Activated CD8-positive, alpha-beta T cell treated with anti-CD3 and anti-CD28 coated beads, Interleukin-2, amount 10 ng/mL, durations not matched to agents 7 days and 5 days (primary cell): ENCODE measurements at regions not wholly inside any gene's neighbourhood (a gene's known extent, or its start where the extent isn't known, plus 50 kb on each side); places are given as distances from the start of the nearest gene placed in this dataset.
"Not testable (repeated sequence)": the region's sequence is repeated elsewhere in the genome, so short reads cannot be mapped to it uniquely, and the experiment has no call there.

Source experiments
- ATAC-seq: fragments of 150-1000 bp; cut with Tn5 transposase; one replicate; pipeline ENCODE4 v1.10.0; 2021; ENCODE audit warnings: moderate library complexity
- CTCF ChIA-PET: fragments of 350-600 bp; sonication (Branson Sonifier 250); formaldehyde crosslinking; loops from one replicate; lab custom pipeline; 2021; ENCODE audit warnings: antibody characterized with exemption; lab: Charles Lee
- POLR2A ChIA-PET: fragments of 350-600 bp; sonication (Branson Sonifier 250); formaldehyde crosslinking; loops from one replicate; lab custom pipeline; 2021; ENCODE audit warnings: antibody characterized with exemption; lab: Charles Lee
- DNase-seq: peaks from one replicate; pipeline ENCODE4 v3.0.0-alpha.2; 2020
- H3K27ac Mint-ChIP-seq: one replicate; pipeline ENCODE4 v1.8.0; 2021; ENCODE audit warnings: mild to moderate bottlenecking, mixed read lengths
- H3K27me3 Mint-ChIP-seq: one replicate; pipeline ENCODE4 v1.8.0; 2021; ENCODE audit warnings: low read depth, mixed read lengths
- H3K36me3 Mint-ChIP-seq: one replicate; pipeline ENCODE4 v1.8.0; 2021; ENCODE audit warnings: low read depth, mixed read lengths
- H3K4me1 Mint-ChIP-seq: one replicate; pipeline ENCODE4 v1.8.0; 2021; ENCODE audit warnings: low read depth, mixed read lengths
- H3K4me3 Mint-ChIP-seq: one replicate; pipeline ENCODE4 v1.8.0; 2021; ENCODE audit warnings: mild to moderate bottlenecking, mixed read lengths
- H3K9me3 Mint-ChIP-seq: one replicate; pipeline ENCODE4 v1.8.0; 2022; ENCODE audit warnings: mixed read lengths; ENCODE audit not compliant: insufficient read depth

GRCh38 chr15:79610021-79610420, 177.9 kb downstream of the MINAR1 start:
- POLR2A ChIA-PET: no interaction called here
- CTCF ChIA-PET: interaction anchor here (1.0 to 2.6 kb wide), 2 partner anchors 14 to 229 kb away, joined by 4 to 7 read pairs; no protein-coding TSS in a partner anchor
- Mint-ChIP-seq H3K27ac (no peak overlapping the region), H3K4me1 (no peaks in the 10 kb centered on the region), H3K27me3 (peaks cover 4% of the 10 kb centered on the region), H3K4me3 (no peak overlapping the region), H3K36me3 (no peaks in the 10 kb centered on the region), H3K9me3 (no peaks in the 10 kb centered on the region)
- DNase-seq (no peak), ATAC-seq (no peak)

GRCh38 chr15:79615754-79616153, 183.6 kb downstream of the MINAR1 start:
- ChIA-PET POLR2A (no interaction called here), CTCF (no interaction called here)
- DNase-seq: no peak
- Mint-ChIP-seq H3K27ac (no peak overlapping the region), H3K4me3 (no peak overlapping the region), H3K36me3 (no peaks in the 10 kb centered on the region), H3K9me3 (no peaks in the 10 kb centered on the region), H3K4me1 (no peaks in the 10 kb centered on the region), H3K27me3 (peaks cover 11% of the 10 kb centered on the region)
- ATAC-seq: no peak

- CTCF ChIA-PET: no interaction called here
- POLR2A ChIA-PET: no interaction called here
- no peak overlapping the region for H3K4me3 Mint-ChIP-seq
- H3K27me3 Mint-ChIP-seq: peaks cover 16% of the 10 kb centered on the region
- H3K9me3 Mint-ChIP-seq: no peaks in the 10 kb centered on the region
- no peak overlapping the region for H3K27ac Mint-ChIP-seq
- ATAC-seq (no peak), DNase-seq (no peak)
- H3K4me1 Mint-ChIP-seq: no peaks in the 10 kb centered on the region
- H3K36me3 Mint-ChIP-seq: no peaks in the 10 kb centered on the region
Measured at GRCh38 chr15:79617071-79617470, 184.9 kb downstream of the MINAR1 start.

- DNase-seq (no peak), ATAC-seq (no peak)
- Mint-ChIP-seq H3K4me1 (no peaks in the 10 kb centered on the region), H3K27ac (no peak overlapping the region), H3K27me3 (peaks cover 26% of the 10 kb centered on the region), H3K4me3 (no peak overlapping the region), H3K36me3 (no peaks in the 10 kb centered on the region), H3K9me3 (no peaks in the 10 kb centered on the region)
- ChIA-PET CTCF (no interaction called here), POLR2A (no interaction called here)
Measured at GRCh38 chr15:79620112-79620857, 188.1 kb downstream of the MINAR1 start.

GRCh38 chr15:79621805-79622204, 189.7 kb downstream of the MINAR1 start:
- CTCF ChIA-PET, H3K4me1 Mint-ChIP-seq, DNase-seq, ATAC-seq, H3K9me3 Mint-ChIP-seq, H3K36me3 Mint-ChIP-seq, POLR2A ChIA-PET, H3K27ac Mint-ChIP-seq, H3K4me3 Mint-ChIP-seq: not testable (repeated sequence)
- H3K27me3 Mint-ChIP-seq: peaks cover 28% of the 10 kb centered on the region

GRCh38 chr15:79623488-79623887, 191.4 kb downstream of the MINAR1 start:
- no peak for DNase-seq
- no peak for ATAC-seq
- H3K9me3 Mint-ChIP-seq: no peaks in the 10 kb centered on the region
- H3K4me3 Mint-ChIP-seq: no peak overlapping the region
- ChIA-PET CTCF (interaction anchor here (1.3 to 1.5 kb wide), 3 partner anchors 28 to 243 kb away, joined by 3 to 4 read pairs (median 4); no protein-coding TSS in a partner anchor), POLR2A (no interaction called here)
- H3K36me3 Mint-ChIP-seq: no peaks in the 10 kb centered on the region
- no peak overlapping the region for H3K27ac Mint-ChIP-seq
- H3K27me3 Mint-ChIP-seq: peaks cover 36% of the 10 kb centered on the region
- H3K4me1 Mint-ChIP-seq: no peaks in the 10 kb centered on the region

GRCh38 chr15:79629687-79630086, 197.6 kb downstream of the MINAR1 start:
- H3K27ac Mint-ChIP-seq: no peak overlapping the region
- H3K27me3 Mint-ChIP-seq: peaks cover 19% of the 10 kb centered on the region
- ATAC-seq: no peak
- POLR2A ChIA-PET: no interaction called here
- no peaks in the 10 kb centered on the region for H3K36me3 Mint-ChIP-seq
- no peaks in the 10 kb centered on the region for H3K9me3 Mint-ChIP-seq
- CTCF ChIA-PET: no interaction called here
- H3K4me3 Mint-ChIP-seq: no peak overlapping the region
- no peak for DNase-seq
- no peaks in the 10 kb centered on the region for H3K4me1 Mint-ChIP-seq

GRCh38 chr15:79632457-79632856, 200.3 kb downstream of the MINAR1 start:
- Mint-ChIP-seq H3K36me3 (no peaks in the 10 kb centered on the region), H3K27me3 (peaks cover 16% of the 10 kb centered on the region), H3K4me3 (no peak overlapping the region), H3K4me1 (no peaks in the 10 kb centered on the region), H3K27ac (no peak overlapping the region), H3K9me3 (no peaks in the 10 kb centered on the region)
- DNase-seq: no peak
- CTCF ChIA-PET: no interaction called here
- POLR2A ChIA-PET: no interaction called here
- no peak for ATAC-seq

- ChIA-PET POLR2A (no interaction called here), CTCF (no interaction called here)
- DNase-seq (no peak), ATAC-seq (no peak)
- Mint-ChIP-seq H3K9me3 (no peaks in the 10 kb centered on the region), H3K27me3 (peaks cover 18% of the 10 kb centered on the region), H3K4me1 (no peaks in the 10 kb centered on the region), H3K27ac (no peak overlapping the region), H3K36me3 (no peaks in the 10 kb centered on the region), H3K4me3 (no peak overlapping the region)
Measured at GRCh38 chr15:79635149-79635771, 203.1 kb downstream of the MINAR1 start.

- Mint-ChIP-seq H3K9me3 (no peaks in the 10 kb centered on the region), H3K36me3 (no peaks in the 10 kb centered on the region), H3K27me3 (peaks cover 23% of the 10 kb centered on the region), H3K4me3 (no peak overlapping the region), H3K27ac (no peak overlapping the region), H3K4me1 (no peaks in the 10 kb centered on the region)
- DNase-seq (no peak), ATAC-seq (no peak)
- CTCF ChIA-PET: no interaction called here
- POLR2A ChIA-PET: no interaction called here
Measured at GRCh38 chr15:79635897-79636561, 203.9 kb downstream of the MINAR1 start.

GRCh38 chr15:79640206-79640605, 208.1 kb downstream of the MINAR1 start:
- CTCF ChIA-PET: interaction anchor here (2.3 kb wide), 1 partner anchor 44 kb away, joined by 6 read pairs; no protein-coding TSS in a partner anchor
- Mint-ChIP-seq H3K4me1 (no peaks in the 10 kb centered on the region), H3K4me3 (no peak overlapping the region), H3K27me3 (peaks cover 20% of the 10 kb centered on the region), H3K27ac (no peak overlapping the region), H3K36me3 (no peaks in the 10 kb centered on the region), H3K9me3 (no peaks in the 10 kb centered on the region)
- DNase-seq: no peak
- ATAC-seq: no peak
- POLR2A ChIA-PET: no interaction called here

GRCh38 chr15:79641841-79642240, 209.7 kb downstream of the MINAR1 start:
- ChIA-PET CTCF (no interaction called here), POLR2A (no interaction called here)
- Mint-ChIP-seq H3K27me3 (peaks cover 18% of the 10 kb centered on the region), H3K9me3 (no peaks in the 10 kb centered on the region), H3K36me3 (no peaks in the 10 kb centered on the region), H3K27ac (no peak overlapping the region), H3K4me1 (no peaks in the 10 kb centered on the region), H3K4me3 (no peak overlapping the region)
- ATAC-seq (no peak), DNase-seq (no peak)
